H9 (cell line): ENCODE measurements at regions not wholly inside any gene's neighbourhood (a gene's known extent, or its start where the extent isn't known, plus 50 kb on each side); places are given as distances from the start of the nearest gene placed in this dataset.

ENCODE experiments used
- DNase-seq: peaks from one replicate; pipeline ENCODE4 v3.0.0-alpha.2; 2017
- H2AFZ ChIP-seq: one replicate; pipeline ENCODE4 v1.6.1; 2013; ENCODE audit warnings: mild to moderate bottlenecking, low read length, control low read depth, moderate library complexity
- H2AK5ac ChIP-seq: 2 replicates; pipeline ENCODE4 v1.6.1; 2013; ENCODE audit warnings: low read length, control low read depth, mixed read lengths; ENCODE audit not compliant: insufficient read length
- H2BK120ac ChIP-seq: one replicate; pipeline ENCODE4 v1.6.1; 2013; ENCODE audit warnings: low read depth, mild to moderate bottlenecking, low read length, control low read depth, inconsistent platforms; ENCODE audit not compliant: poor library complexity, severe bottlenecking
- H2BK12ac ChIP-seq: 2 replicates; pipeline ENCODE4 v1.6.1; 2013; ENCODE audit warnings: low read length, control low read depth, mixed read lengths, low read depth; ENCODE audit not compliant: insufficient read length
- H2BK15ac ChIP-seq: 2 replicates; pipeline ENCODE4 v1.6.1; 2013; ENCODE audit warnings: low read depth, low read length, control low read depth
- H2BK20ac ChIP-seq: one replicate; pipeline ENCODE4 v1.6.1; 2013; ENCODE audit warnings: low read depth, mild to moderate bottlenecking, low read length, control low read depth, inconsistent platforms; ENCODE audit not compliant: poor library complexity, severe bottlenecking
- H2BK5ac ChIP-seq: 2 replicates; pipeline ENCODE4 v1.6.1; 2013; ENCODE audit warnings: low read length, control low read depth, mixed read lengths; ENCODE audit not compliant: insufficient read length
- H3K14ac ChIP-seq: 2 replicates; pipeline ENCODE4 v1.6.1; 2013; ENCODE audit warnings: low read length, control low read depth; ENCODE audit not compliant: insufficient read depth
- H3K18ac ChIP-seq: 2 replicates; pipeline ENCODE4 v1.6.1; 2013; ENCODE audit warnings: low read depth, mild to moderate bottlenecking, mixed read lengths, low read length, control low read depth; ENCODE audit not compliant: insufficient read length
- H3K23ac ChIP-seq: 2 replicates; pipeline ENCODE4 v1.6.1; 2013; ENCODE audit warnings: low read length, control low read depth, mixed read lengths, low read depth; ENCODE audit not compliant: insufficient read length
- H3K23me2 ChIP-seq: 2 replicates; pipeline ENCODE4 v1.6.1; 2013; ENCODE audit warnings: low read depth, mild to moderate bottlenecking, mixed read lengths, low read length, control low read depth; ENCODE audit not compliant: insufficient read length, poor library complexity, severe bottlenecking
- H3K27ac ChIP-seq: 2 replicates; pipeline ENCODE4 v1.5.1; 2013; ENCODE audit warnings: low read length, control low read depth, mixed read lengths, low read depth; ENCODE audit not compliant: insufficient read length
- H3K27me3 ChIP-seq: 2 replicates; pipeline ENCODE4 v1.6.1; 2013; ENCODE audit warnings: low read length, control low read depth, inconsistent platforms; ENCODE audit not compliant: insufficient read depth
- H3K4ac ChIP-seq: 2 replicates; pipeline ENCODE4 v1.6.1; 2013; ENCODE audit warnings: low read depth, mild to moderate bottlenecking, control low read depth, inconsistent platforms, low read length, moderate library complexity
- H3K4me1 ChIP-seq: 2 replicates; pipeline ENCODE4 v1.6.1; 2013; ENCODE audit warnings: low read length, control low read depth, inconsistent platforms; ENCODE audit not compliant: insufficient read depth
- H3K4me2 ChIP-seq: 2 replicates; pipeline ENCODE4 v1.6.1; 2013; ENCODE audit warnings: low read length, control low read depth, mixed read lengths; ENCODE audit not compliant: insufficient read length, insufficient read depth
- H3K56ac ChIP-seq: 2 replicates; pipeline ENCODE4 v1.6.1; 2013; ENCODE audit warnings: low read depth, mild to moderate bottlenecking, mixed read lengths, low read length, control low read depth; ENCODE audit not compliant: insufficient read length
- H3K79me1 ChIP-seq: 2 replicates; pipeline ENCODE4 v1.6.1; 2013; ENCODE audit warnings: low read depth, mild to moderate bottlenecking, moderate library complexity, low read length, control low read depth, inconsistent platforms; ENCODE audit not compliant: insufficient read depth, poor library complexity, severe bottlenecking
- H3K79me2 ChIP-seq: 2 replicates; pipeline ENCODE4 v1.6.1; 2013; ENCODE audit warnings: low read length, control low read depth, inconsistent platforms; ENCODE audit not compliant: insufficient read depth
- H3K9ac ChIP-seq: 2 replicates; pipeline ENCODE4 v1.6.1; 2013; ENCODE audit warnings: low read length, control low read depth, mixed read lengths; ENCODE audit not compliant: insufficient read length; ENCODE audit errors: extremely low read depth
- H3K9me3 ChIP-seq: one replicate; pipeline ENCODE4 v1.6.1; 2013; ENCODE audit warnings: low read depth, low read length, inconsistent platforms; ENCODE audit not compliant: control insufficient read depth
- H3T11ph ChIP-seq: one replicate; pipeline ENCODE4 v1.6.1; 2013; ENCODE audit warnings: mild to moderate bottlenecking, low read length, control low read depth, inconsistent platforms
- H4K20me1 ChIP-seq: one replicate; pipeline ENCODE4 v1.6.1; 2013; ENCODE audit not compliant: control insufficient read depth, insufficient read length, insufficient read depth
- H4K5ac ChIP-seq: 2 replicates; pipeline ENCODE4 v1.6.1; 2013; ENCODE audit warnings: low read depth, mild to moderate bottlenecking, mixed read lengths, low read length, control low read depth; ENCODE audit not compliant: insufficient read length
- H4K8ac ChIP-seq: replicated peaks from 2 replicates; pipeline ENCODE4 v1.6.1; 2013; ENCODE audit warnings: low read length, control low read depth, mixed read lengths, low read depth; ENCODE audit not compliant: insufficient read length
- H4K91ac ChIP-seq: 2 replicates; pipeline ENCODE4 v1.6.1; 2013; ENCODE audit warnings: low read depth, mild to moderate bottlenecking, moderate library complexity, mixed read lengths, low read length, control low read depth; ENCODE audit not compliant: insufficient read length
- H3K27ac Mint-ChIP-seq, 3 experiments: 2 replicates in 2 of 3; 3 replicates in 1 of 3; pipeline ENCODE4 v1.8.0; 2020 to 2021; ENCODE audit warnings: mixed read lengths in 3 of 3, mild to moderate bottlenecking in 1 of 3, moderate library complexity in 1 of 3
- H3K27me3 Mint-ChIP-seq: 2 replicates; pipeline ENCODE4 v1.8.0; 2021; ENCODE audit warnings: low read depth, mild to moderate bottlenecking, moderate library complexity, mixed read lengths
- H3K36me3 Mint-ChIP-seq, 3 experiments: 2 replicates in 2 of 3; 3 replicates in 1 of 3; pipeline ENCODE4 v1.8.0; 2020 to 2021; ENCODE audit warnings: low read depth in 3 of 3, mixed read lengths in 3 of 3; ENCODE audit not compliant: insufficient read depth in 1 of 3
- H3K4me1 Mint-ChIP-seq, 2 experiments: 2 replicates each; pipeline ENCODE4 v1.8.0; 2020; ENCODE audit warnings: mixed read lengths in 2 of 2
- H3K4me3 Mint-ChIP-seq, 2 experiments: 2 replicates in 1 of 2; 3 replicates in 1 of 2; pipeline ENCODE4 v1.8.0; 2020 to 2021; ENCODE audit warnings: mild to moderate bottlenecking in 2 of 2, mixed read lengths in 2 of 2, moderate library complexity in 1 of 2
- H3K9me3 Mint-ChIP-seq, 2 experiments: 2 replicates in 1 of 2; 3 replicates in 1 of 2; pipeline ENCODE4 v1.8.0; 2020; ENCODE audit warnings: mild to moderate bottlenecking in 2 of 2, mixed read lengths in 2 of 2, moderate library complexity in 1 of 2
- WGBS: extraction: QIAGEN DNeasy Blood & Tissue Kit; methylation state at CpG from one replicate; pipeline ENCODE4 v1.1.7; 2013; ENCODE audit warnings: missing lambda C conversion rate, low lambda C conversion rate, mixed read lengths; ENCODE audit not compliant: insufficient read length; ENCODE audit errors: extremely low coverage; 5-methylcytosine and 5-hydroxymethylcytosine counted together
- TF ChIP-seq, protein P1 (sequence below): fragments of 200-600 bp; sonication (generic); conservative IDR thresholded peaks from 3 replicates; pipeline ENCODE4 v1.8.0; 2021; ENCODE audit warnings: antibody characterized with exemption, mild to moderate bottlenecking

DNA sequence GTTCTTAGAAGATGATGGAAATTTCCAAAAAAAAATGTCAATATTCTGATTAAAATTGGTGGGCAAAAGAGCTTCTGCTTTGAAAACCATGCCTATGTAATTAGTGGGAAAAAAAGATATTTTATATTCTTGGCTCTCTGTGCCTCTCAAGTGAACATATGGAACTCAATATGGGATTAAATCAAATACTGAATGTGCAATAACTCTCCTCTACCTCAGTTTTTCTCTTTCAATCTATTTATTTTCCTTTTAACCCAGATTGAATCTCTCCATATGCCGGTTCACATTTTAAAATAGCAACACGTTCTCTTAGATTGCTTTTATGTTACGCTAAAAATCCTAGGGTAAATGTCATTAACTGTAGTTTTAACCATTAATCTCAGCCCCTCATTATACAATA, 224.2 kb upstream of the PABPC4L start:
- H2AK5ac ChIP-seq = no peak overlapping the region
- no peak overlapping the region for H4K8ac ChIP-seq
- no peak overlapping the region for H3K4me3 Mint-ChIP-seq
- no peaks in the 10 kb centered on the region for H3K79me1 ChIP-seq
- H3K4me1 Mint-ChIP-seq = no peaks in the 10 kb centered on the region; a peak in 2 of 4 replicates
- H3K4me2 ChIP-seq = no peak overlapping the region
- no peak overlapping the region for H3K27ac ChIP-seq
- DNase-seq = no peak
- no peak overlapping the region for H3K18ac ChIP-seq
- TF ChIP-seq, protein P1, sequence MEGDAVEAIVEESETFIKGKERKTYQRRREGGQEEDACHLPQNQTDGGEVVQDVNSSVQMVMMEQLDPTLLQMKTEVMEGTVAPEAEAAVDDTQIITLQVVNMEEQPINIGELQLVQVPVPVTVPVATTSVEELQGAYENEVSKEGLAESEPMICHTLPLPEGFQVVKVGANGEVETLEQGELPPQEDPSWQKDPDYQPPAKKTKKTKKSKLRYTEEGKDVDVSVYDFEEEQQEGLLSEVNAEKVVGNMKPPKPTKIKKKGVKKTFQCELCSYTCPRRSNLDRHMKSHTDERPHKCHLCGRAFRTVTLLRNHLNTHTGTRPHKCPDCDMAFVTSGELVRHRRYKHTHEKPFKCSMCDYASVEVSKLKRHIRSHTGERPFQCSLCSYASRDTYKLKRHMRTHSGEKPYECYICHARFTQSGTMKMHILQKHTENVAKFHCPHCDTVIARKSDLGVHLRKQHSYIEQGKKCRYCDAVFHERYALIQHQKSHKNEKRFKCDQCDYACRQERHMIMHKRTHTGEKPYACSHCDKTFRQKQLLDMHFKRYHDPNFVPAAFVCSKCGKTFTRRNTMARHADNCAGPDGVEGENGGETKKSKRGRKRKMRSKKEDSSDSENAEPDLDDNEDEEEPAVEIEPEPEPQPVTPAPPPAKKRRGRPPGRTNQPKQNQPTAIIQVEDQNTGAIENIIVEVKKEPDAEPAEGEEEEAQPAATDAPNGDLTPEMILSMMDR = no peak
- H3K23ac ChIP-seq = no peak overlapping the region
- no peak overlapping the region for H3K56ac ChIP-seq
- H3K36me3 Mint-ChIP-seq = no peaks in the 10 kb centered on the region
- H2BK120ac ChIP-seq = no peak overlapping the region
- no peak overlapping the region for H2BK15ac ChIP-seq
- no peak overlapping the region for H4K5ac ChIP-seq
- H3K9ac ChIP-seq = no peak overlapping the region
- H2BK20ac ChIP-seq = no peak overlapping the region
- no peak overlapping the region for H2AFZ ChIP-seq
- no CpG with 5 or more reads among the region's 3 CpGs for WGBS
- H2BK12ac ChIP-seq = no peak overlapping the region
- no peaks in the 10 kb centered on the region for H3K27me3 Mint-ChIP-seq
- no peaks in the 10 kb centered on the region for H3K9me3 Mint-ChIP-seq
- no peaks in the 10 kb centered on the region for H3K27me3 ChIP-seq
- no peaks in the 10 kb centered on the region for H3K9me3 ChIP-seq
- no peak overlapping the region for H4K91ac ChIP-seq
- no peak overlapping the region for H3T11ph ChIP-seq
- H3K79me2 ChIP-seq = no peaks in the 10 kb centered on the region
- H3K4me1 ChIP-seq = no peaks in the 10 kb centered on the region
- H3K27ac Mint-ChIP-seq = no peak overlapping the region
- no peak overlapping the region for H3K4ac ChIP-seq
- no peak overlapping the region for H2BK5ac ChIP-seq
- H3K23me2 ChIP-seq = no peaks in the 10 kb centered on the region
- H4K20me1 ChIP-seq = no peaks in the 10 kb centered on the region
- no peak overlapping the region for H3K14ac ChIP-seq
